Pancreas (tissue), 10 donors: ENCODE measurements at regions not wholly inside any gene's neighbourhood (a gene's known extent, or its start where the extent isn't known, plus 50 kb on each side); places are given as distances from the start of the nearest gene placed in this dataset.
A peak's percentile ranks its signal among the peaks of the same experiment; 100 is the strongest.

Source experiments
- ATAC-seq, 4 donors: fragments of 200-7000 bp; cut with Tn5 transposase; one replicate each; pipeline versions ENCODE4 v1.8.0 to v1.9.1; 2020; ENCODE audit warnings: mild to moderate bottlenecking in 4 of 4, moderate library complexity in 4 of 4
- DNase-seq, 6 donors: peaks; one replicate each; pipeline ENCODE4 v3.0.0-alpha.2; 2020
- FAIRE-seq: peaks from 2 replicates; lab custom pipeline; 2012; peaks lifted over from hg19 to GRCh38; lab: Jason Lieb, UNC
- H3K27ac ChIP-seq, 4 donors: fragments of 200-600 bp; sonication (generic); 1 replicate in 3 of 4; 2 replicates in 1 of 4; pipeline versions ENCODE4 v1.5.0 to v1.8.0; 2020
- H3K27me3 ChIP-seq, 4 donors: fragments of 200-600 bp; one replicate each; pipeline ENCODE4 v1.8.0; 2021
- H3K36me3 ChIP-seq, 3 donors: fragments of 200-600 bp; sonication (generic) in 1 of 3; one replicate each; pipeline versions ENCODE4 v1.5.0 to v1.8.0; 2020 to 2021
- H3K4me1 ChIP-seq, 3 donors: fragments of 200-600 bp; one replicate each; pipeline ENCODE4 v1.8.0; 2021
- H3K4me3 ChIP-seq, 4 donors: fragments of 200-600 bp; sonication (generic) in 2 of 4; one replicate each; pipeline versions ENCODE4 v1.5.0 to v1.8.0; 2020 to 2021
- H3K9me3 ChIP-seq, 4 donors: fragments of 200-600 bp; one replicate each; pipeline ENCODE4 v1.8.0; 2021
- WGBS, 2 donors: extraction: QIAGEN DNeasy Blood & Tissue Kit; methylation state at CpG; one replicate each; pipeline ENCODE4 v1.1.7; 2013; 5-methylcytosine and 5-hydroxymethylcytosine counted together
- intact Hi-C, 3 donors: fragments of 100-400 bp; cut with DNase I; formaldehyde crosslinking; loops; one replicate each; pipeline versions ENCODE4 v1.11.1 to v1.14.2; 2022
- TF ChIP-seq, protein P1 (sequence below), 4 donors: fragments of 200-600 bp; sonication (generic) in 3 of 4; IDR thresholded peaks; one replicate each; pipeline versions ENCODE4 v1.5.0 to v1.8.0; 2021; ENCODE audit warnings: antibody characterized with exemption in 4 of 4
- donor health status: healthy with polysubstance abuse.
- donor health status: DM: no; HTN: no; CAD: no; lungs with moderate emphysema.
- donor health status: DM: no; HTN: no; CAD: no.
- donor health status: control.
- donor health status: control.
- donor health status: Bipolar disorder and iron deficiency.
- donor health status: DM: yes; HTN: yes; CAD: no.
- donor health status: DM: no; HTN: no; CAD: no.
- donor health status: DM: no; HTN: no; CAD: no.
- donor health status: DM: yes; HTN: yes; CAD: no.

DNA sequence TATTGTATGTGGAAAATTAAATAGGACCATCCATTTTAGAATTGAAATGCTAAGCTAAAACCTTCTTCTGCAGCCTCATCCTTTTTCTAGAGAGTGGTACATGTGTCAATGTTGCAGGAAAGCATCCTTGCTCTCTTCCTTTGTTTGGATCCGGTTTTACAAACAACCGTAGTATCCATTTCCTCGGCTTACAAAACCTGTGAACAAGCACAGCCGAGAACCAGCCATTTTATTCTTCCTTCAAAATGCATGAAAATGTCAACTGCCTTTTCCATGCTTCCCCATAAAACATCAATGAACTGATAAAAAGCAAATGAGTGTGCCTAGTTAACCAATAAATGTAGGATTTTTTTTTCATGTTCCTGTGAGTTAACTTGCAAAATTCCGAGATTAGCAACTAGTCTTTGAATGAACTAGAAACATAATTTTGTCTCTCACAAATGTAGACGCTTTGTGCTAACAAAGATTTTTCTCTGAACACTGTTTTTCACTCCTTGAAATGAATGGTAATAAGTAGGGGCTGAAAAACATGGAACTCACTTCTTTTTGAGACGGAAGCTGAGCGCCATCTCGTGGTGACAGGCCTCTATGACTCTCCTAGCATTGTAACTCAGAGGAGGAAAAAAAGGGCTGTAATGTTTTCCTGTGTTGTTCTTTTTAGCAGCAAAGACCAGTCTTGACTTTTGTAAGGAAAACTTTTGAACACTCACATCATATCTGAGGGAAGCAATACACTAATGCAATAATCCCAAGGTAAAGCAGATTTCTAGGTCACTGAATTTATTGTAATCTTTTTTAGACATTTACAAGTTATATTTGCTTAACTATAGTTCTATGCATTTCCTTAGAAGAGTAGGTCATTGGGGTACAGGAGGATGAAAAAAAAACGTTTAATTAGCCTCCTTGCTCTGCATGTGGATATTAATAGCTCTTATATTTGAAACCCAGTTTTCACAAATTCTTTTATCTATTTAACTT lies 157.4 kb upstream of the FOXG1 start:
- FAIRE-seq (no peak), DNase-seq (peak in 5 of 6 donors; percentile 10 to 72 (median 37))

DNA sequence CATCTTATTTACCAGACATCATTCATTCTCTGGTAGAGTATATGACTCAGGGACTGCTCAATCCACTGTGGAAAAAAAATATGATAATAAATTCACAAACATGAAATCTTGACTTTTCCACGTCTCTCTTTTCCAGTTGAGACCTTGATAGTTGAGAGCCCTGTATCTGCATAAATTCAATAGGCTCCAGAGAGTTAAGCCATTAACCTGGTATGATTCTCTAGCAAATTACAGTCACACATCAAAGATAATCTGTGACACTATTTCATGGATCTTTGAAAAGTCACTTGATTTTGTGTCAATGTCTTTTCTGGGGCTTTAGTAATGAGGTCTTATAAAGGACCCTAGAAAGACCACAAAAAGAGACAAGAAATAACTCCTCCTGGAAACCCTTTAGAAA lies 154.2 kb upstream of the FOXG1 start:
- DNase-seq = no peak

More for the DNA sequence above, 157.4 kb upstream of the FOXG1 start:
- Histone ChIP-seq H3K4me3 (no peak overlapping the region), H3K36me3 (no peaks in the 10 kb centered on the region), H3K27ac (no peak overlapping the region), H3K9me3 (peaks cover 0 to 4% (median 0%) of the 10 kb centered on the region in 4 donors), H3K4me1 (no peaks in the 10 kb centered on the region), H3K27me3 (peaks cover 0 to 8% (median 2%) of the 10 kb centered on the region in 4 donors)
- intact Hi-C loops = no loop called here
- 26 to 27% methylated on average over 10 of the region's 10 CpGs for WGBS, 2 donors
- ATAC-seq = peak in 3 of 4 donors; percentile 59 to 78 (median 72)
- TF ChIP-seq, protein P1, sequence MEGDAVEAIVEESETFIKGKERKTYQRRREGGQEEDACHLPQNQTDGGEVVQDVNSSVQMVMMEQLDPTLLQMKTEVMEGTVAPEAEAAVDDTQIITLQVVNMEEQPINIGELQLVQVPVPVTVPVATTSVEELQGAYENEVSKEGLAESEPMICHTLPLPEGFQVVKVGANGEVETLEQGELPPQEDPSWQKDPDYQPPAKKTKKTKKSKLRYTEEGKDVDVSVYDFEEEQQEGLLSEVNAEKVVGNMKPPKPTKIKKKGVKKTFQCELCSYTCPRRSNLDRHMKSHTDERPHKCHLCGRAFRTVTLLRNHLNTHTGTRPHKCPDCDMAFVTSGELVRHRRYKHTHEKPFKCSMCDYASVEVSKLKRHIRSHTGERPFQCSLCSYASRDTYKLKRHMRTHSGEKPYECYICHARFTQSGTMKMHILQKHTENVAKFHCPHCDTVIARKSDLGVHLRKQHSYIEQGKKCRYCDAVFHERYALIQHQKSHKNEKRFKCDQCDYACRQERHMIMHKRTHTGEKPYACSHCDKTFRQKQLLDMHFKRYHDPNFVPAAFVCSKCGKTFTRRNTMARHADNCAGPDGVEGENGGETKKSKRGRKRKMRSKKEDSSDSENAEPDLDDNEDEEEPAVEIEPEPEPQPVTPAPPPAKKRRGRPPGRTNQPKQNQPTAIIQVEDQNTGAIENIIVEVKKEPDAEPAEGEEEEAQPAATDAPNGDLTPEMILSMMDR (IDR thresholded peaks at IDR 0.05) = peak; percentile 30 to 62 (median 49)

DNA sequence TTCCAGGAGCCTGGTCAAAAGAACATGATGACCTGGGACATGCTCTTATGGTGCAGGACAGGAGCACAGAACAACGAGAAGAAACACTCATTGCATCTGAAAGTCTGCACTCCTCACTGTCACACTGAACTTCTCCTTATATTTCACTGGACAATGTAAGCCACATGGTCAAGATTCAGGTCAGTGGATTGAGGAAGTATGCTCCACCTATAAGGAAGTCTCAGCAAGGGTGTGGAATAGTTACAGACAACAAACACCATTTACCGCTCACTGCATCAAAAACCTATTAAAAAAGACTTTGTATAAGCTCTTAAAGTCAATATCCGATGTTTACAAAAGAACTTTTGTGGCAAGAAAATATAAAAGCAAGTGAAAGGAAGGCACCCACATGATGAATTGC lies 153.1 kb upstream of the FOXG1 start:
- intact Hi-C loops = no loop called here
- Histone ChIP-seq H3K36me3 (no peaks in the 10 kb centered on the region), H3K9me3 (peaks cover 0 to 4% (median 0%) of the 10 kb centered on the region in 4 donors), H3K27ac (no peak overlapping the region), H3K4me1 (no peaks in the 10 kb centered on the region), H3K4me3 (no peak overlapping the region), H3K27me3 (no peaks in the 10 kb centered on the region)
- TF ChIP-seq, protein P1 (IDR thresholded peaks at IDR 0.05) = no peak
- DNase-seq = no peak
- no peak for ATAC-seq
- no peak for FAIRE-seq
- 36 to 40% methylated on average over 3 of the region's 3 CpGs for WGBS, 2 donors

More for the DNA sequence above, 154.2 kb upstream of the FOXG1 start:
- 28 to 32% methylated on average over 1 of the region's 1 CpG for WGBS, 2 donors
- H3K4me1 ChIP-seq = no peaks in the 10 kb centered on the region
- H3K27ac ChIP-seq = no peak overlapping the region
- no peak overlapping the region for H3K4me3 ChIP-seq
- ATAC-seq = no peak
- FAIRE-seq = no peak
- peaks cover 0 to 3% (median 0%) of the 10 kb centered on the region in 4 donors for H3K27me3 ChIP-seq
- no peaks in the 10 kb centered on the region for H3K36me3 ChIP-seq
- TF ChIP-seq, protein P1 (IDR thresholded peaks at IDR 0.05) = no peak
- peaks cover 0 to 4% (median 0%) of the 10 kb centered on the region in 4 donors for H3K9me3 ChIP-seq
- intact Hi-C loops = no loop called here

DNA sequence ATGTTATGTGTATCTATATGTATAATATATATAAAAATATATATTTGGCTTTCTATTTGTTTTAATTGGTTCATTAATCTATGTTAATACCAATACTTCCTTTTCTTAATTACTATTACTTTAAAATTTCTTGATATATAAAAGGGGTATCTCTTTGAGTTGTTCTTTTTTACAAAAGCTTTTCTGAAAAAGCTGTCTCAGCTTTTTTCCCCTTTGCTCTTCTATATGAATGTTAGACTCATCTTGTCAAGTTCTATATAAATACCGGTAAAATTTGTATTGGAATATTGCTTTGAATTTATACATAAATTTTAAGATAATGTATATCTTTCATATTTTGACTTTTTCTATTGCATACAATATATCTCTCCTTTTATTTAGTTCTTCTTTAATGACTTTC lies 139.8 kb upstream of the FOXG1 start:
- intact Hi-C loops = no loop called here
- Histone ChIP-seq H3K4me1 (no peaks in the 10 kb centered on the region), H3K9me3 (no peaks in the 10 kb centered on the region), H3K27me3 (no peaks in the 10 kb centered on the region), H3K27ac (no peak overlapping the region), H3K36me3 (no peaks in the 10 kb centered on the region), H3K4me3 (no peak overlapping the region)
- TF ChIP-seq, protein P1 (IDR thresholded peaks at IDR 0.05) = no peak
- ATAC-seq (no peak), FAIRE-seq (peak; percentile 65), DNase-seq (no peak)
- WGBS, 2 donors = 36 to 41% methylated on average over 1 of the region's 1 CpG
